ENCODE measurements at regions not wholly inside any gene's neighbourhood (a gene's known extent, or its start where the extent isn't known, plus 50 kb on each side); places are given as distances from the start of the nearest gene placed in this dataset.

DNA sequence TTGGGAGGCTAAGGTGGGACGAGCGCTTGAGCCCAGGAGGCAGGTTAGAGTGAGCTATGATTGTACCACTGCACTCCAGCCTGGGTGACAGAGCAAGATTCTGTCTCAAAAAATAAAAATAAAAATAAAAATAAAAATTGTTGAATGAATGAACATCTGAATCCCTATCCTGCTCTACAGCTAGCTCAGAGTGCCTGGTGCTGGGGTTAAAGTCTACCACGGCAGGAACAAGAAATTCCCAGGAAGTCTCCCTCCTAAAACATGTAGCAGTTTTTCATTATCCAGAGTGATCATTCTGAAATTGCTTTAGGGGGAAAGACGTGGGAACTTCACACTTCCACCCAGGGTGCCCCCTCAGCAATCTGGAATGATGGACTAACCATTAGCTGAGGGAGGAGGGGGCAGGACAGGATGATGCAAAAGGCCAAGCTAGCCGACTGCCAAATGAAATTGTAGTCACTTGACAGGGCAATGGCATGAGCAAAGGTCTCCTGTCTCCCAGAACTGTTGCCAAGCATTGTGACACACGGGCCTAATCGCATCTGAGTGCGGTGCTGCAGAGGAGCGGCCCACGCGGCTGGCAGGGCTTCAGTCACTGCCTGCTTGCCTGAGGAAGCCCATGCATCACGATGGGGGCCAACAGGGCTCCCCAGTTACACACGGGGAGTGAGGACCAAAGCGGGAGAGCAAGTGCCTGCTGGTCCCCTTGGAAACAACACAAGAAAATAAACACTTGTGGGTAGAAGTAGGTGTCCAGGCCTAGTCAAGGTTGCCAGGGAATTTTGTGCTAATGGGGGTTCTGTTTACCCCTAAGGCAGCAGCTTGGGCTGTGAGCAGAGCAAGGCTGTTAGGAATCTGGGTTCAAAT lies 85.7 kb downstream of the NENF start:
- no peak overlapping the region for H3K27ac ChIP-seq (ENCODE audit: low read depth in 1 of 2, low read length in 2 of 2)
- H3K79me2 ChIP-seq (ENCODE audit: insufficient read depth, low read length), result no peaks in the 10 kb centered on the region
- no peaks in the 10 kb centered on the region for H3K36me3 ChIP-seq (replicated peaks in 1 of 2; ENCODE audit: control insufficient read depth in 1 of 2, insufficient read depth in 2 of 2, low read length in 2 of 2)
- Mint-ChIP-seq H3K9me3 (peaks cover 0 to 16% (median 0%) of the 10 kb centered on the region in 7 donors), H3K27ac (peak overlapping the region in 2 of 7 donors; percentile 30 to 36), H3K27me3 (ENCODE audit: low read depth in 3 of 3) (peaks cover 41 to 48% (median 46%) of the 10 kb centered on the region in 3 donors), H3K36me3 (peaks cover 0 to 9% of the 10 kb centered on the region in 2 donors), H3K4me3 (peak overlapping the region in 1 of 2 donors; percentile 55), H3K4me1 (peaks cover 21% of the 10 kb centered on the region)
- intact Hi-C loops (cut with micrococcal nuclease), result no loop called here
- H3K4me3 ChIP-seq (replicated peaks in 1 of 3; ENCODE audit: low read depth in 2 of 3, low read length in 3 of 3), result no peak overlapping the region
- H3K9ac ChIP-seq (ENCODE audit: insufficient read depth, low read length, poor library complexity, severe bottlenecking), result no peak overlapping the region
- H3K9me3 ChIP-seq (replicated peaks in 1 of 2; ENCODE audit: control insufficient read depth in 1 of 2, insufficient read depth in 1 of 2, low read length in 2 of 2), result no peaks in the 10 kb centered on the region
- TF ChIP-seq, protein P1, sequence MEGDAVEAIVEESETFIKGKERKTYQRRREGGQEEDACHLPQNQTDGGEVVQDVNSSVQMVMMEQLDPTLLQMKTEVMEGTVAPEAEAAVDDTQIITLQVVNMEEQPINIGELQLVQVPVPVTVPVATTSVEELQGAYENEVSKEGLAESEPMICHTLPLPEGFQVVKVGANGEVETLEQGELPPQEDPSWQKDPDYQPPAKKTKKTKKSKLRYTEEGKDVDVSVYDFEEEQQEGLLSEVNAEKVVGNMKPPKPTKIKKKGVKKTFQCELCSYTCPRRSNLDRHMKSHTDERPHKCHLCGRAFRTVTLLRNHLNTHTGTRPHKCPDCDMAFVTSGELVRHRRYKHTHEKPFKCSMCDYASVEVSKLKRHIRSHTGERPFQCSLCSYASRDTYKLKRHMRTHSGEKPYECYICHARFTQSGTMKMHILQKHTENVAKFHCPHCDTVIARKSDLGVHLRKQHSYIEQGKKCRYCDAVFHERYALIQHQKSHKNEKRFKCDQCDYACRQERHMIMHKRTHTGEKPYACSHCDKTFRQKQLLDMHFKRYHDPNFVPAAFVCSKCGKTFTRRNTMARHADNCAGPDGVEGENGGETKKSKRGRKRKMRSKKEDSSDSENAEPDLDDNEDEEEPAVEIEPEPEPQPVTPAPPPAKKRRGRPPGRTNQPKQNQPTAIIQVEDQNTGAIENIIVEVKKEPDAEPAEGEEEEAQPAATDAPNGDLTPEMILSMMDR (IDR thresholded peaks at IDR 0.05), result no peak
- H3K27me3 ChIP-seq (ENCODE audit: control insufficient read depth in 2 of 2, insufficient read depth in 2 of 2, low read length in 2 of 2), result peaks cover 21 to 36% of the 10 kb centered on the region in 2 donors
- no peaks in the 10 kb centered on the region for H4K20me1 ChIP-seq (ENCODE audit: insufficient read depth, low read length)
- WGBS (ENCODE audit: insufficient coverage), result 84% methylated on average over 9 of the region's 14 CpGs
- DNase-seq, result no peak
- no peak overlapping the region for H3K4me2 ChIP-seq (replicated peaks; ENCODE audit: extremely low read depth, low read length, poor library complexity, severe bottlenecking)
- H3K4me1 ChIP-seq (ENCODE audit: control insufficient read depth in 1 of 2, insufficient read depth in 2 of 2, low read length in 2 of 2), result peaks cover 10 to 12% of the 10 kb centered on the region in 2 donors
- H2AFZ ChIP-seq (ENCODE audit: insufficient read depth, low read depth, low read length, poor library complexity, severe bottlenecking), result no peak overlapping the region

DNA sequence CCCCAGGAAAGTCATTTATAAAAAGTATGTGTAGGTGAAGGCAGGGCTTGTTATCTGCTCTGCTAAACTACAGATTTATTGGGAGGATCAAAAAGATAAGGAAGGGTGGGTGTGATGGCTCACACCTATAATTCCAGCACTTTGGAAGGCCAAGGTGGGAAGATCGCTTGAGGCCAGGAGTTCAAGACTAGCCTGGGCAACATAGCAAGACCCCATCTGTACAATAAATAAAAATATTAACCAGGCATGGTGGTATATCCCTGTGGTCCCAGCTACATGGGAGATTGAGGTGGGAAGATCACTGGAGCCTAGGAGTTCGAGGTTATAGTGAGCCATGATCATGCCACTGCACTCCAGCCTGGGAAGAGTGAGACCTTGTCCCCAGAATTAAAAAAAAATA lies 86.4 kb downstream of the NENF start:
- Histone ChIP-seq H3K27me3 (ENCODE audit: control insufficient read depth in 2 of 2, insufficient read depth in 2 of 2, low read length in 2 of 2) (peaks cover 15 to 28% of the 10 kb centered on the region in 2 donors), H3K4me3 (replicated peaks in 1 of 3; ENCODE audit: low read depth in 2 of 3, low read length in 3 of 3) (no peak overlapping the region), H3K36me3 (replicated peaks in 1 of 2; ENCODE audit: control insufficient read depth in 1 of 2, insufficient read depth in 2 of 2, low read length in 2 of 2) (no peaks in the 10 kb centered on the region), H3K79me2 (ENCODE audit: insufficient read depth, low read length) (no peaks in the 10 kb centered on the region), H3K9ac (ENCODE audit: insufficient read depth, low read length, poor library complexity, severe bottlenecking) (no peak overlapping the region), H3K9me3 (replicated peaks in 1 of 2; ENCODE audit: control insufficient read depth in 1 of 2, insufficient read depth in 1 of 2, low read length in 2 of 2) (no peaks in the 10 kb centered on the region), H3K4me2 (replicated peaks; ENCODE audit: extremely low read depth, low read length, poor library complexity, severe bottlenecking) (no peak overlapping the region), H3K27ac (ENCODE audit: low read depth in 1 of 2, low read length in 2 of 2) (no peak overlapping the region), H3K4me1 (ENCODE audit: control insufficient read depth in 1 of 2, insufficient read depth in 2 of 2, low read length in 2 of 2) (peaks cover 6 to 7% of the 10 kb centered on the region in 2 donors), H2AFZ (ENCODE audit: insufficient read depth, low read depth, low read length, poor library complexity, severe bottlenecking) (no peak overlapping the region), H4K20me1 (ENCODE audit: insufficient read depth, low read length) (no peaks in the 10 kb centered on the region)
- peaks cover 34 to 41% (median 41%) of the 10 kb centered on the region in 3 donors for H3K27me3 Mint-ChIP-seq (ENCODE audit: low read depth in 3 of 3)
- no CpG with 5 or more reads among the region's 2 CpGs for WGBS (ENCODE audit: insufficient coverage)
- intact Hi-C loops (cut with micrococcal nuclease), result no loop called here
- H3K9me3 Mint-ChIP-seq, result peaks cover 0 to 9% (median 0%) of the 10 kb centered on the region in 7 donors
- H3K4me1 Mint-ChIP-seq, result peaks cover 16% of the 10 kb centered on the region
- TF ChIP-seq, protein P1 (IDR thresholded peaks at IDR 0.05), result no peak
- no peak for DNase-seq
- H3K36me3 Mint-ChIP-seq, result peaks cover 0 to 9% of the 10 kb centered on the region in 2 donors
- no peak overlapping the region for H3K4me3 Mint-ChIP-seq
- peak overlapping the region in 1 of 7 donors; percentile 30 for H3K27ac Mint-ChIP-seq

Data from CD14-positive monocyte (primary cell).